AG04450 (cell line): ENCODE measurements at regions not wholly inside any gene's neighbourhood (a gene's known extent, or its start where the extent isn't known, plus 50 kb on each side); places are given as distances from the start of the nearest gene placed in this dataset.

Experiments
- CTCF ChIA-PET: fragments of 300-600, 350-600 bp; formaldehyde crosslinking; extraction: SDS; loops from one replicate; lab custom pipeline; 2022; ENCODE audit warnings: antibody characterized with exemption, inconsistent platforms; lab: Charles Lee
- POLR2A ChIA-PET: fragments of 350-600 bp; formaldehyde crosslinking; extraction: SDS; loops from one replicate; lab custom pipeline; 2021; ENCODE audit warnings: antibody characterized with exemption, inconsistent platforms; lab: Yijun Ruan, JAX
- DNase-seq: peaks from one replicate; pipeline ENCODE4 v3.0.0-alpha.2; 2011; ENCODE audit warnings: low read depth, low spot score
- H3K27ac ChIP-seq: one replicate; pipeline ENCODE4 v1.5.1; 2012; ENCODE audit warnings: low read depth, low read length, control low read depth
- H3K27me3 ChIP-seq: one replicate; pipeline ENCODE4 v1.6.0; 2012; ENCODE audit warnings: low read length; ENCODE audit not compliant: control insufficient read depth, insufficient read depth
- H3K4me3 ChIP-seq: 2 replicates; pipeline ENCODE4 v1.5.1; 2011; ENCODE audit warnings: mild to moderate bottlenecking, low read depth, low read length, control low read depth
- H3K9me3 ChIP-seq: 2 replicates; pipeline ENCODE4 v1.5.1; 2012; ENCODE audit warnings: low read length; ENCODE audit not compliant: control insufficient read depth, insufficient read depth
- CTCF ChIP-seq: IDR thresholded peaks from 2 replicates; pipeline ENCODE4 v1.5.1; 2011; ENCODE audit warnings: low read depth, low read length, control low read depth, inconsistent platforms

GRCh38 chr16:59238246-59238645, 504.1 kb upstream of the GOT2 start:
- POLR2A ChIA-PET = no interaction called here
- no peak for DNase-seq
- TF ChIP-seq CTCF = no peak
- H3K4me3 ChIP-seq = no peak overlapping the region
- H3K27me3 ChIP-seq = no peaks in the 10 kb centered on the region
- H3K9me3 ChIP-seq = no peaks in the 10 kb centered on the region
- CTCF ChIA-PET = no interaction called here
- no peak overlapping the region for H3K27ac ChIP-seq

GRCh38 chr16:59236804-59237458, 502.8 kb upstream of the GOT2 start:
- Histone ChIP-seq H3K27me3 (no peaks in the 10 kb centered on the region), H3K4me3 (no peak overlapping the region), H3K9me3 (no peaks in the 10 kb centered on the region), H3K27ac (no peak overlapping the region)
- POLR2A ChIA-PET = no interaction called here
- CTCF ChIA-PET = no interaction called here
- no peak for DNase-seq
- no peak for TF ChIP-seq CTCF

- Histone ChIP-seq H3K27me3 (no peaks in the 10 kb centered on the region), H3K9me3 (no peaks in the 10 kb centered on the region), H3K4me3 (no peak overlapping the region), H3K27ac (no peak overlapping the region)
- POLR2A ChIA-PET = no interaction called here
- CTCF ChIA-PET = no interaction called here
- no peak for DNase-seq
- TF ChIP-seq CTCF = no peak
Measured at GRCh38 chr16:59224401-59224800, 490.3 kb upstream of the GOT2 start.

GRCh38 chr16:59220011-59220410, 485.9 kb upstream of the GOT2 start:
- CTCF ChIA-PET = no interaction called here

GRCh38 chr16:59216291-59216690, 482.2 kb upstream of the GOT2 start:
- Histone ChIP-seq H3K9me3 (no peaks in the 10 kb centered on the region), H3K27ac (no peak overlapping the region), H3K4me3 (no peak overlapping the region), H3K27me3 (no peaks in the 10 kb centered on the region)
- CTCF ChIA-PET = no interaction called here
- POLR2A ChIA-PET = no interaction called here
- DNase-seq = no peak
- TF ChIP-seq CTCF = no peak

More at GRCh38 chr16:59220011-59220410, 485.9 kb upstream of the GOT2 start:
- no peak for DNase-seq
- no peak for TF ChIP-seq CTCF
- H3K27me3 ChIP-seq = no peaks in the 10 kb centered on the region
- H3K9me3 ChIP-seq = no peaks in the 10 kb centered on the region
- POLR2A ChIA-PET = no interaction called here
- no peak overlapping the region for H3K27ac ChIP-seq
- H3K4me3 ChIP-seq = no peak overlapping the region
